ENCODE measurements at regions not wholly inside any gene's neighbourhood (a gene's known extent, or its start where the extent isn't known, plus 50 kb on each side); places are given as distances from the start of the nearest gene placed in this dataset.
A peak's percentile ranks its signal among the peaks of the same experiment; 100 is the strongest.

GRCh38 chrX:38919202-38919601 lies 117.9 kb downstream of the MID1IP1 start:
- TF ChIP-seq, protein P1, sequence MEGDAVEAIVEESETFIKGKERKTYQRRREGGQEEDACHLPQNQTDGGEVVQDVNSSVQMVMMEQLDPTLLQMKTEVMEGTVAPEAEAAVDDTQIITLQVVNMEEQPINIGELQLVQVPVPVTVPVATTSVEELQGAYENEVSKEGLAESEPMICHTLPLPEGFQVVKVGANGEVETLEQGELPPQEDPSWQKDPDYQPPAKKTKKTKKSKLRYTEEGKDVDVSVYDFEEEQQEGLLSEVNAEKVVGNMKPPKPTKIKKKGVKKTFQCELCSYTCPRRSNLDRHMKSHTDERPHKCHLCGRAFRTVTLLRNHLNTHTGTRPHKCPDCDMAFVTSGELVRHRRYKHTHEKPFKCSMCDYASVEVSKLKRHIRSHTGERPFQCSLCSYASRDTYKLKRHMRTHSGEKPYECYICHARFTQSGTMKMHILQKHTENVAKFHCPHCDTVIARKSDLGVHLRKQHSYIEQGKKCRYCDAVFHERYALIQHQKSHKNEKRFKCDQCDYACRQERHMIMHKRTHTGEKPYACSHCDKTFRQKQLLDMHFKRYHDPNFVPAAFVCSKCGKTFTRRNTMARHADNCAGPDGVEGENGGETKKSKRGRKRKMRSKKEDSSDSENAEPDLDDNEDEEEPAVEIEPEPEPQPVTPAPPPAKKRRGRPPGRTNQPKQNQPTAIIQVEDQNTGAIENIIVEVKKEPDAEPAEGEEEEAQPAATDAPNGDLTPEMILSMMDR (IDR thresholded peaks at IDR 0.05) = no peak
- DNase-seq (ENCODE audit: low spot score) (no peak), ATAC-seq (ENCODE audit: low FRiP score) (no peak)

DNA sequence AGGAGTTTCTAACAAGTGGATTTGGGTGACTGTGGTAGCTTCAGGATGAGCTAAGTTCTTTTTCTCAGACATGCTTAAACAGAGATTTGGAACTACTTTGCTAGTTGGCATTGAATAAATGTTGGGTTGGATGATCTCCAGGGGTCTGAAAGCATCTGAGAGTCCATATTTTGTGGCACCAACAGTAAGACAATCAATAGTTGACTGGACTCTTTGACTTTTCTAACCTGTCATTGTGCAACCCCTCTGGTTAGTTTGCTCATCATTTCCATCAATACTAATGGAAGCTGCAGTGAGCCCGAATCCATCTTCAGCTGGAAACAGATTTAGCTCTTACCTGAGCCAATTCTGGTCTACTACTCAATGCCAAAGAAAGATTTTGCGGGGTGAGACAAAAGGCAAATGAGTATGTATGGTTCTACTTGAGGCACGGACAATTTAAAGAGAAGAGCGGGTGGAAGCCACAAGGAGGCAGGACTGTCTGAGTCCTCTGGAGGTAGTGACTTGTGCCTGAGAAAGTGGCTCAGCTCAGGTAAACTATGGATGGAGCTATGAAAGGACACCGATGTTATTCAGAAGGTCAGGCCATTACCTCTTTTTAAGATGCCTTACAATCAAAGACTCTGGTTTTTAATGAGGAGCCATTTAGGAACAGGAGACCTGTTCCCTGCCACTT lies 118.7 kb downstream of the MID1IP1 start:
- TF ChIP-seq, protein P1 (IDR thresholded peaks at IDR 0.05) = no peak
- DNase-seq (ENCODE audit: low spot score) (no peak), ATAC-seq (ENCODE audit: low FRiP score) (no peak)

DNA sequence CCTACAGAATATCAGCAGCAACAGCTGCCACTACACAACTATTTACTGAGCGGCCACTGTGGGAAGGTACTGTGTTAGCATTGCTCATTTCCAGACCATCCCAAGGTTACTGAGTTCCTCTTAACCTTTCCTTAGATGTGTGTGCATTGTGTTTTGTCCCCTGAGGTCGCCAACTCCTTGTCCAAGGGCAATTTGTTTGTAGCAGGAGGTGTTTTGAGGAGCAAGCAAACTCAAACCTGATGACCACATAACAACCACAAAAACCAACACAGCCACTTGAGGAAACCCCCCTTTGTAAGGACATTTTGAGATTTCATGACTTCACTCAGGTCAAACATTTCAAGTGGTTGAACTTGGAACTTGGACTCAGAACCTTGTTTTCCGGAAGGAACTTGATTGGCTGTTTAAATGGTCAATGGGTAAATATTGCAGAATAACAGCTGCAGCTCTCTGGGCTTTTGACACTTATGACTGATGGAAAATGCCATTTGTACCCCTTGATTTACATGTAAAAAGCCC lies 122.3 kb downstream of the MID1IP1 start:
- DNase-seq (ENCODE audit: low spot score) (no peak), ATAC-seq (ENCODE audit: low FRiP score) (no peak)
- TF ChIP-seq, protein P1 (IDR thresholded peaks at IDR 0.05) = no peak

DNA sequence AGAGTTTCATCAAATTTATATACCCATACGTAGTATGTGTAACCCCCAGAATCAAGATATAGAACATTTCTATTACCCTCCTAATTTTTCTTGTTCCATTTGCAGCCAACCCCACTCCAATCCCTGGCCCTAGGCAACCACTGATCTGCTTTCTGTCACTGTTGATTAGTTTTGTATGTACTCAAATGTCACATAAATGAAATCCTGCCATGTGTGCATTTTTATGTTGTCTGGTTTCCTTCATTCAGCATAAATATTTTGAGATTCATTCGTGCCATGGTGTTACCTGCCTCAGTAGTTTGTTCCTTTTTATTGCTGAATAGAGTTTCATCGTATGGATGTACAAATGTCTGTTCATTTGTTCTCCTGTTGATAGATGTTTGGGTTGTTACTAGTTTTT lies 126.3 kb downstream of the MID1IP1 start:
- TF ChIP-seq, protein P1 (IDR thresholded peaks at IDR 0.05) = no peak
- ATAC-seq (ENCODE audit: low FRiP score) (no peak), DNase-seq (ENCODE audit: low spot score) (no peak)

DNA sequence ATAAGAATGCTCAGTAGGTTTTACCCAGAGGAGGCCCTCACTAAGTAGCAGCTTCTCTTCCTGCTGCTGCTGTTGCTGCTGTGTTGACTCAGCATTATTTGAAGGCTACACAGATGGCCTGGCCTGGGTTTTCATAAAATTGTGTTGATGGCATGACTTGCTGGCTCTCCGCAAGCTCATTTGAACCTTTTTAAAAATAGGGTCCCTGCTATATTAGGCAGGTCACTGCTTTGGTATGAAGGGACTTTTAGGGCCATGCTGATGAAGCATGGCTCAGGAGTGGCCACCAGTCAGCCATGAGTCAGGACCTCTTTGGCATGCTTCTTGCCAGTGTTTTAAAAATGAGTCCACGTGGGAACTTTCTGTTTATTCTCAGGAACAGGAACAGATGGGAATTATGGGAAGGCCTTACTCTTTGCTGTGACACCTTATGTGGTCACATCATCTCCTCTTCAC lies 128.7 kb downstream of the MID1IP1 start:
- ATAC-seq (ENCODE audit: low FRiP score) (peak; percentile 37), DNase-seq (ENCODE audit: low spot score) (no peak)
- TF ChIP-seq, protein P1 (IDR thresholded peaks at IDR 0.05) = no peak

GRCh38 chrX:38930474-38930873 lies 129.2 kb downstream of the MID1IP1 start:
- TF ChIP-seq, protein P1 (IDR thresholded peaks at IDR 0.05) = no peak
- no peak for DNase-seq (ENCODE audit: low spot score)
- no peak for ATAC-seq (ENCODE audit: low FRiP score)

GRCh38 chrX:38935561-38935960 lies 134.3 kb downstream of the MID1IP1 start:
- TF ChIP-seq, protein P1 (IDR thresholded peaks at IDR 0.05) = no peak
- no peak for DNase-seq (ENCODE audit: low spot score)
- no peak for ATAC-seq (ENCODE audit: low FRiP score)
